Heart left ventricle (tissue), 13 donors: ENCODE measurements at regions not wholly inside any gene's neighbourhood (a gene's known extent, or its start where the extent isn't known, plus 50 kb on each side); places are given as distances from the start of the nearest gene placed in this dataset.

Source experiments
- CTCF ChIP-seq, 12 donors: fragments of 200-600 bp; sonication (generic) in 4 of 12; IDR thresholded peaks; one replicate each; pipeline versions ENCODE4 v1.5.0 to v1.8.0; 2018 to 2022; ENCODE audit warnings: antibody characterized with exemption in 12 of 12, mild to moderate bottlenecking in 5 of 12
- POLR2A ChIP-seq, 2 donors: fragments of 450-650 bp; IDR thresholded peaks; one replicate each; pipeline ENCODE4 v1.6.1; 2017; ENCODE audit warnings: antibody characterized with exemption in 2 of 2, mild to moderate bottlenecking in 2 of 2, moderate library complexity in 2 of 2
- donor health status: ischemic (EF 13 %, LVEDD 7.1; RV severe dilation, severe dysfunction).
- donor health status: DM: no; HTN: yes; CAD: no.
- donor health status: DM: no; HTN: no; CAD: no.
- donor health status: ischemic (EF 25% LVEDD 6.9; RV normal size, moderate dysfunction).
- donor health status: ischemic (EF 25% LVEDD 5.7; RV mildly dilated, moderate dysfunction).
- donor health status: ischemic (EF 35%, LVEDD 5.7; RV mildly dilated, moderate dysfunction).
- donor health status: nonischemic (EF 11% LVEDD 7.7; RV severe dilation, severe dysfunction).
- donor health status: DM: yes; HTN: yes; CAD: no.
- donor health status: PGD.
- donor health status: ischemic (EF 29% LVEDD 5.4; RV normal size, mild dysfunction).
- donor health status: nonischemic (EF 23%, LVEDD 6.1; RV moderate dilation, normal function).

DNA sequence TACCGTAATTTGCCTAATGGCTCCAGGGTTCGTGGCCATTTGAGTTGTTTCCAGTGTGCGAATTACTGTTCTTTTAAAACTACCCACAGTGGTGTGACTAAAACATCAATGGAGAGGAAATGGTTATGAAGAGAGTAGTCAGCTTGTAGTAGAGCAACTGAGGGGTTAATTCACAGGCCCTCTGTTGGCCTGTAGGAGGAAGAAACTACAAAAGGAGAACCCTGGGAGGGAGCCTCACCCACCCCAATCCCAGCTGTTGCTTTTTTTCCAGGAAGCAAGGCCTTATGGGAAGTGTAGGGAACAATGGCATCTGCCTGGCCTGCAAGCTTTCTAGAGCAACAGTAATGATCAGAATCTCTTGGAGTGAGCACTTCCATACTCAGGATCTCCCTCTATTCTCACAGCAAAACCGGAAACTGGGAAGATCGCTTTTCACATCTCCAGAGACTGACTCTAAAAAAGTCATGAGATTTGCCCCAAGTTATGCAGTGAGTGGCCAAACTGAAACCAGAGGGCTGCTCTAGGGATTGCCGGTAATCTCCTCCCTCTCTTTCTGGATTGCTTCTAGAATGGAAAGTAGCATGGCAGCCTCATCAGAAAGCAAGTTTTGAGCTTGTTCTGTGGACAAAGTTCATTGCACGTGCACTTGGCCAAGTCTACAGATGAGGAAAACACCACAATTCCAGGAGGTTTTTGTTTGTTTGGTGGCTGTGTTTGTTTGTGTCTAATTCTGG lies 125.3 kb upstream of the PWP1 start:
- no peak for TF ChIP-seq POLR2A (IDR thresholded peaks at IDR 0.05)
- no peak for TF ChIP-seq CTCF (IDR thresholded peaks at IDR 0.05)
